ENCODE measurements at regions not wholly inside any gene's neighbourhood (a gene's known extent, or its start where the extent isn't known, plus 50 kb on each side); places are given as distances from the start of the nearest gene placed in this dataset.

GRCh38 chr13:50584856-50585580 lies 258.5 kb downstream of the DLEU7 start:
- no peak for DNase-seq (ENCODE audit: low spot score in 2 of 2)
- no peak overlapping the region for H3K4me3 ChIP-seq (ENCODE audit: low read depth, poor library complexity, severe bottlenecking)
- intact Hi-C loops (cut with DNase I; ENCODE audit: low total_unique reads): no loop called here
- 79 to 81% methylated on average over 10 of the region's 10 CpGs for WGBS, 2 donors
- TF ChIP-seq POLR2A (IDR thresholded peaks at IDR 0.05) (no peak), CTCF (IDR thresholded peaks at IDR 0.05) (no peak)

- TF ChIP-seq CTCF (IDR thresholded peaks at IDR 0.05) (no peak), POLR2A (IDR thresholded peaks at IDR 0.05) (no peak)
- no peak overlapping the region for H3K4me3 ChIP-seq (ENCODE audit: low read depth, poor library complexity, severe bottlenecking)
- no peak for DNase-seq (ENCODE audit: low spot score in 2 of 2)
- intact Hi-C loops (cut with DNase I; ENCODE audit: low total_unique reads): no loop called here
- WGBS, 2 donors: 76 to 86% methylated on average over 6 of the region's 6 CpGs
Measured at GRCh38 chr13:50585674-50586413, 257.6 kb downstream of the DLEU7 start.

GRCh38 chr13:50586414-50587083 lies 256.9 kb downstream of the DLEU7 start:
- H3K4me3 ChIP-seq (ENCODE audit: low read depth, poor library complexity, severe bottlenecking): no peak overlapping the region
- 79 to 86% methylated on average over 8 of the region's 8 CpGs for WGBS, 2 donors
- no peak for TF ChIP-seq CTCF (IDR thresholded peaks at IDR 0.05)
- TF ChIP-seq POLR2A (IDR thresholded peaks at IDR 0.05): no peak
- no peak for DNase-seq (ENCODE audit: low spot score in 2 of 2)
- intact Hi-C loops (cut with DNase I; ENCODE audit: low total_unique reads): no loop called here

GRCh38 chr13:50587115-50587514 lies 256.4 kb downstream of the DLEU7 start:
- intact Hi-C loops (cut with DNase I; ENCODE audit: low total_unique reads): no loop called here
- H3K4me3 ChIP-seq (ENCODE audit: low read depth, poor library complexity, severe bottlenecking): no peak overlapping the region
- DNase-seq (ENCODE audit: low spot score in 2 of 2): no peak
- 86 to 91% methylated on average over 4 of the region's 4 CpGs for WGBS, 2 donors
- TF ChIP-seq CTCF (IDR thresholded peaks at IDR 0.05): no peak
- no peak for TF ChIP-seq POLR2A (IDR thresholded peaks at IDR 0.05)

- WGBS, 2 donors: 85 to 90% methylated on average over 11 of the region's 11 CpGs
- intact Hi-C loops (cut with DNase I; ENCODE audit: low total_unique reads): no loop called here
- no peak for TF ChIP-seq POLR2A (IDR thresholded peaks at IDR 0.05)
- no peak for TF ChIP-seq CTCF (IDR thresholded peaks at IDR 0.05)
- no peak overlapping the region for H3K4me3 ChIP-seq (ENCODE audit: low read depth, poor library complexity, severe bottlenecking)
- DNase-seq (ENCODE audit: low spot score in 2 of 2): no peak
Measured at GRCh38 chr13:50587645-50588373, 255.7 kb downstream of the DLEU7 start.

Measured in lower leg skin (tissue), 4 donors.